Esophagus muscularis mucosa (tissue), 3 donors: ENCODE measurements at regions not wholly inside any gene's neighbourhood (a gene's known extent, or its start where the extent isn't known, plus 50 kb on each side); places are given as distances from the start of the nearest gene placed in this dataset.

Source experiments
- CTCF ChIP-seq, 3 experiments: fragments of 200-600 bp in 2 of 3; fragments of 450-650 bp in 1 of 3; sonication (generic) in 2 of 3; IDR thresholded peaks; one replicate each; pipeline ENCODE4 v1.5.1; 2017 to 2019; ENCODE audit warnings: antibody characterized with exemption in 3 of 3, mild to moderate bottlenecking in 2 of 3, moderate library complexity in 1 of 3
- POLR2A ChIP-seq: fragments of 450-650 bp; IDR thresholded peaks from one replicate; pipeline ENCODE4 v1.6.1; 2017; ENCODE audit warnings: antibody characterized with exemption, moderate library complexity, mild to moderate bottlenecking, low read depth
- POLR2AphosphoS5 ChIP-seq, 2 donors: sonication (generic); formaldehyde crosslinking; IDR thresholded peaks; one replicate each; pipeline ENCODE4 v1.6.1; 2017; ENCODE audit warnings: antibody characterized with exemption in 2 of 2

- TF ChIP-seq CTCF (IDR thresholded peaks at IDR 0.05) (no peak), POLR2A (no peak), POLR2AphosphoS5 (IDR thresholded peaks at IDR 0.05) (no peak)
These were observed 247.1 kb downstream of the LRRC70 start for GRCh38 chr5:62825623-62826220.
